ENCODE measurements at regions not wholly inside any gene's neighbourhood (a gene's known extent, or its start where the extent isn't known, plus 50 kb on each side); places are given as distances from the start of the nearest gene placed in this dataset.
A peak's percentile ranks its signal among the peaks of the same experiment; 100 is the strongest.

DNA sequence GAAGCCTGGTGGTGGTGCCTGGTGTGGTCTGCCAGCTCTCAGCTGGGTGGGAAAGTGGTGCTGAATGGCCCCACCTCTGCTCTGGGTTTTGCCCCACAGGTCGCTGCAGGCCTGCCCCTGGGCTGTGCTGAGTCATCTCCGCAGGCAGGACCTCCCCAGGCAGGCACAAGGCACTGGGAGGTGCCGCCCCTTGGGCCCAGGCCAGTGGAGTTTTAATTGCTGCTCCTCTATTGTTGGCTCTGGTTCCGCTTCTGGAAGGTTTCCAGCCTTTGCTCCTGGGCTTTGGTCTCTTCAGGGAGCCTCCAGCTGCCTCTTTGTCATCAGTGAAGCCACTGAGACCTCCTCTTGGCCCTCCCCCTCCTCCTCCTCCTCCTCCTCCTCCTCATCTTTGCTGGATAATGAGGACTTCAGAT lies 180.3 kb upstream of the GRB10 start:
- peak; percentile 33 for DNase-seq

DNA sequence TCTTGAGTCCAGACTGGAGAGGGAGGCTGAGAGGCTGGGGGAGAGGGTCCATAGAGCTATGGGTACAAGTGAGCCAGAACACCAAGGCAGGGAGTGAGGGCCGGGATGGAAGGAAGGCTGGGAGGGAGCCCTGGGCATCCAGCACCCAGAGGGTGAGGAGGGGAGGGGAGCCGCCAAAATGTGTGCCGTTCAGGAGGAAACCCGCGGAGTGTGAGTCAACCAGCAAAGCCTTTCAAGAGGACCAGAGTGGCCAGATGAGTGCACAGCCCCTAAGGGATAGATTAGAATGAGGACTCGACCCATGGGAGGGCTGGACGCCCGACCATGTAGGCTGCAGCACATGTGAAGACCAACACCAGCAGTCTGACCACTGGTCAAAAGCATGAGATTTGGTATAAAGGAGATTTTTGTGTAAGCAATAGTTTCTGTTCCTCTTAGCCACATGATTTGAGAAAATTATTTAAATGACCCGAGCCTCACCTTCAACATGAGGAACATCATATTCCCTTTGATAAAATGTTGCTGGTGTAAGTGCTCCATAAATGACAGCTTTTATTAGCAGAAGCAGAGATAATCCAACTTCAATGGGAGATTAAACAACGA lies 179.7 kb upstream of the GRB10 start:
- no peak for DNase-seq

DNA sequence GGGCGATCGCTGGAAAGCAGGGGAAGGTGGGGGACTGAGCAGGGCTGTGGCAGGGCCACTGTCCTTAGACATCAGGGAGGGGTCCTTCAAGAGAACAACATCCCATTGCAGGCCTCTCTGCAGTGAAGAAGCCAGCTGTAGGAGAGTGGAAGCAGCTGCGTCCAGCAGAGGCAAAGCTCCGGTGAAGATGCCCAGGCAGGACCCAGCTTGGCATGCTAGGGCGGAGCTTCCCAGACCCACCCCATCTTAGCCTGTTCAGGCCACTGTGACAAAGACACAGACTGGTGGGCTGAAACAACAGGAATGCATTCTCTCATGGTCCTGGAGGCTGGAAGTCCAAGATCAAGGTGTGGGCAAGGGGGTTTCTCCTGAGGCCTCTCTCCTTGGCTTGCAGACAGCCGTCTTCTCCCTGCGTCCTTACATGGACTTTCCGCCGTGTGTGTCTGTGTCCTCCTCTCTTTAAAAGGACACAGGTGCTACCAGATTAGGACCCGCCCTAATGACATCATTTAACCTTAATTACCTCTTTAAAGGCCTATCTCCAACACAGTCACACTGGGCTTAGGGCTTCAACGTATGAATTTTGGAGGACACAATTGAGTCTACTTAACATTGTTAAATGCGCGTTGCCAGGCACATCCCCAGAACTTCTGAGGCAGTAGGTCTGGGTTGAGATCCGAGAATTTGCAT lies 178.1 kb upstream of the GRB10 start:
- no peak for DNase-seq

DNA sequence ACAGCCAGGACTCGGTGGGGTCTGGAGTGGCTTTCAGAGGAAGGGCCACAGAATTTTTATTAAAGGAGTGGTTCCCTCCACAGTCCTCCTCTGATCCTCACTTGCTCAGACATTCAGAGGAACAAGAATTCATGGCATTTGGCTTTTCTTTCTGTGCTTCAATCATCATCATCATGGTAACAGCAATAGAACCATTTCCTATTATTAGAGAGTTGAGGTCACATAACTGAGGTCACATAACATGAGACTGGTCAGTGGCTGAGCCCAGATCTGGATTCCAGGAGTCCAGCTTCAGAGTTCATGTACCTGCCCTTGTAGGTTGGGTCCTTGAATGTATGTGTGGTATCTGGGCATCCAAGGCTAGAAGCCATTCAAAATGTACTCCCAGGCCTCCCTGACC lies 177.3 kb upstream of the GRB10 start:
- DNase-seq, result no peak

DNA sequence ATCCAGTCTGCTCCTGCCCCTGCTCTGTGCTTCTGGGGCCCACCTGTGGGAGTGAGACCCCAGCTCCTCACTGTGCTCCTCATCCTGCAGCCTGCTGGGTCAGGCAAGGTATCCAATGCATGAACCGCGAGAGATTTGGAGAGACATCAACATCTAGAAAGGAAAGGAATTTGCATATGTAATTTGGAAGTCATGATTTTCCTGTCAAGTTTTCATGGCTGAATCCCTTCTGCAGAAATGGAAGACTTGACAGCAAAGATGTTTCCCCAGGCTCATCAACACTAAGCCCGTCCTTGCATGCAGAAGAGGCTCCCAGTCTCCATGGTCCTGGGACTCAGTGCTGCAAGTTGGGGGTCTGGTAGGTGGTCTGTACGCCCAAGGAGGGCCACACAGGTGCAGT lies 176.9 kb upstream of the GRB10 start:
- DNase-seq, result no peak

DNA sequence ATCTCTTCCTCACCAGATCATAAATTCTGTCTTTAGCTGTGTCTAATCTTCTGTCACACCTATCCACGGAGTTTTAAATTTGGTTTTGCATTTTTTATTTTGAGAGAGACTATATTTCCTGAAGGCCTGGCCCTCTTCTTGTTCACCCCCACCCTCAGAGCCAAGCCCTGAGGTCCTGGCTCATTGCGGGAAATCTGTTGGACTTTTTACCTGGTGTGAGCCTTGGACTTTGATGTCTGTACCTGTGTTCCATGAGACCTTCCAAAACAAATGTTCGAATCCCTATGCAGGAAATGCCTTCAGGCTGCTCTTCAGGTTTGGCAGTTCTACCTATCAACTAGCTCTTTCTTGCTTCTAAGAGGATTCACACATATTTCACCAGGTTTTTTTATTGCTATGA lies 175.2 kb upstream of the GRB10 start:
- no peak for DNase-seq

DNA sequence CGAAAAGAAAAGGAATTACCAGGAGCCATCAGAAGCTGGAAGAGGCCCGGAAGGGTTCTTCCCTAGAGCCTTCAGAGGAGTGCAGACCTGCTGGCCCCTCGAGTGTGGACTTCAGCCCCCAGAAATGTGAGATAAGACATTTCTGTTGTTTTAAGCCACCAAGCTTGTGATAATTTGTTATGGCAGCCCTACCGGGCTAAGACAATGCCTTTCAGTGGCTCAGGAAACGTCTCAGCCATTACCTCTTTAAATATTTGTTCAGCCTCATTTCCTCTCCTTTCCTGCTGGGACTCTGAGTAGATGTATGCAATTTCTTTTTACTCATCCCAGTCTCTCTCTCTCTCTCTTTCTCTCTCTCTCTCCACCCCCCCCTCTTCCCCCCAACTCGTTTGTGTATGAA lies 174.7 kb upstream of the GRB10 start:
- DNase-seq, result no peak

DNA sequence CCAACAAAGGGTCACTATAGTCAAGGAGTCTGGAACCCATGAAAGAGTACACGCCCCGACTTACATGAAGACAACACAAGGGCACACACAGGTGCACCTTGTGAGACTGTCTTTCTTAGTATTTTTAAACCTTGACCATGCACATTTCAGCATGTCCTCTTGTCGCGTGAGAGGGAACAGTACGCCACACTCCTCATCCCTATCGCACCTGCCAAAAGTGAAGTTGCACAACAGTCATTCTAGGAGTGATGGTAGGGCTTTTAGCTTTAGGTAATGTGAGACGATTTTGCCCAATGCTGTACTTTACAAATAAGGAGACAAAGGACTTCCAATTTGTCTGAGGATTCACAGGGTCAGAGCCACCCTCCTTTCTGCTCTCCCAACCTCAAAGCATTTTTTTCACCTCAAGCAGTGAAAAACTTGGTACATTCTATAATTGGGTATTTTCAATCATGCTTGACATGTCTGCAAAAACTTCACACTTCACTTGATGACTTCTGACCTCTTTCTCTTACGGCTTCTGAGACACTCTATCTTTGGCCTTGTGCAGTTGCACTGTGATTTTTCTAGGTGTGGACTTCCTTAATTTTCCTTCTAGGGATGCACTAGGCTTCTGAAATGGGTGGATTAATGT lies 173.9 kb upstream of the GRB10 start:
- DNase-seq, result no peak

DNA sequence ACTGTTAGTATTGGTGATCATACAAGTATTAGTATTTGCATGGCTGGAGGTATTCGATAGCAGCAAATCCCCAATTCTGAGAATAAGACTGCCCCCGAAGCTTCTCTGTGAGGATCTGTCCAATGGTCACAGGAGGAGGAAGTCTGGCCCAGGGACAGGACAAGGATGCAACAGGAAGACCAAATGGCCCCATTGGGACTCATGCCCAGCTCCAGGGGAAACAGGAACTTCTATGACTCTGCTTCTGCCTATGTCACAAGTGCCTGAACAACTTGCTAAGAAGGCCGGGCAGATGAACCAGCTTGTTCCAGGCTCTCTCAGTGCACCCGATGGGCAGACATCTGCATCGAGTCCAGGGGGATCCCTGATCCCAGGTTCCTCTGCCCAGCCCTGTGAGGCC lies 172.0 kb upstream of the GRB10 start:
- no peak for DNase-seq

DNA sequence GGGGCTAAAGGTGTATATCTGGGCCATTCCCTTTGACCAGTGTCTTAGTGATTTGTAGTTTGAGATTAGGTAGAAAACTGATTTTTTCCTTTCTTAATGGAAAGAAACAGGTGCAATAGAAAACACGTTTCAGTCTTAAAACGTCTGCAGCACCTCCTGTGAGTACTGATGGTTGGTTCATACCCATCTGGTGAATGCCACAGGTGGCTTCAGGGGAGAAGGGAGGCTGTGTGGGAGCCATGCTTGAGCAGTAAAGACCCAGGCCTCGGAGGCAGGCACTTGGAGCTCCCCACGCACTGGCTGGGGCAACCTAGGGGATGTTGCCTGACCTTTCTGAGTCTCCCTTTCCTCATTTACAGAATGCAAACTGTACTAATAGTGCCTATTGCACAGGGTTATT lies 171.5 kb upstream of the GRB10 start:
- no peak for DNase-seq

DNA sequence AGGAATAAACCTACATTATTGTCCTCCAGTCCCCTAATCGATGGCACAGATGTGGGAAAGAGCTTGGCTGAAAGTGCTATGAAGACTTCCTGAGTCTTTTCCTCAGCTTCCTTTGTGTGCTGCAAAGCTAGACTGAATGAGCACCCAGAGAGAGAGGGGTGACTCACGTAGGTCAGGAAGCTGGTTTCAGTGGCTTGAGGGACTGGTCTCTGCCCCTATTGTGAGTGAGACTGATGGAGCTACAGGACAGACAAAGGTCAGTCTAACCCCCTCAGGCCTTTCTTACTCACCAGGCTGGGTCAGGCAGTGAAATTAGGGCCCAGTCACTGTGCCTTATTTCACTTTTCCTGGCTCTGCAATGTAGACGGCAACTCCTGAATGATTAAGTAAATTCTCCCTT lies 171.1 kb upstream of the GRB10 start:
- DNase-seq, result no peak

DNA sequence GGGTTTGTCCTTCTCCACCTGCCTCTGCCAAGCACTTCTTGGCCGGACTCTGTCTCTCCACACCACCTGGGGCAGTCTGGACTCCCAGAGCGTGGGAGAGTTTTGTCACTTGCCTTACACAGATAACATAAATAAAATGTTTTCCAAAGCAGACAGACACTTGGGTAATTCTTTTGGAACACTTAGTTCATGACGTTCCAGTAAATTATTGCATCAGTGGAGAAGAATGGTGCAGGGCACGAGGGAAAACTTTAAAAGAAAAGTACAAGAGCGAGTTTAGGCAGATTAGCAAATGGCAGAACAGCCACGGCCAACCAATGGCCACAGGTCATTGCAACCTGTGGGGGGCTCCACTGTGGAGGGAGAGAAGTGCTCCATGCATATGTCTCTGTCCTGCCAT lies 170.6 kb upstream of the GRB10 start:
- no peak for DNase-seq

DNA sequence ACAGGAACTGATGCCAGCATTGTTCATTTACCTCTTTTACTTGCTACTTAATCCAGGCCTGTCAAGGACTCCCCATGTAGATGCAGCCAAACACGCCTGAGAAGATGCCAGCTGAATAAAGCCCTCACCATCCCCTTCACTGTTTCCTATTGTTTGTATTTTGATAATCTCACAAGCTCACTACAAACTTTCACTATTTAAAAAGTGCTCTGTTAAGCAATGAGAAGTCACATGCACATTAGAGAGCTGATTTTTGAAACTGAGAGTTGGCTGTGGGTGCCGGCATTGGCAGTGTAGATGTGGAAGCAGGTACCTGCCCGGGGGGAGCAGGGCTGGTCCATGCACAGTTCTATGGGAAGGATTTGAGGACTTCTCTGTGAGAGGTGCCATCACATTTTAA lies 169.8 kb upstream of the GRB10 start:
- DNase-seq, result no peak

DNA sequence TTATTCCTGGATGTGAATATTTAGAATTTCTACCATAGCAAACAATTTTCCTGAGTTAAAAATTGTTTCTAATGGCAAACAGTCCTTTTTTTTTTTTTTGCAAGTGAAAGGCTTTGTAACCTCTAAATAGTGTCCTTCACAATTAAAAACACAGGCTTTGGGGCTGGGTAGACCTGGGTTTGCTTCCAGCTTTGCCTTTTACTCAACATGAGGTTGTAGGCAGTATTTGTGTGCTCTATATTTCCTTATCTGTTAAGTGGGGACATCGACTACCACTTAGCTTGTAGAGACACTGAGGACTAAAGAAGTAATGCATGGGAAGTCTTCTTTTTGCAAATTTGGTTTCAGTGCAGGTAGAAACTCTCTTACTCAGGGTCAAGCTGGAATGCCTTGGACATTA lies 169.4 kb upstream of the GRB10 start:
- DNase-seq, result no peak

DNA sequence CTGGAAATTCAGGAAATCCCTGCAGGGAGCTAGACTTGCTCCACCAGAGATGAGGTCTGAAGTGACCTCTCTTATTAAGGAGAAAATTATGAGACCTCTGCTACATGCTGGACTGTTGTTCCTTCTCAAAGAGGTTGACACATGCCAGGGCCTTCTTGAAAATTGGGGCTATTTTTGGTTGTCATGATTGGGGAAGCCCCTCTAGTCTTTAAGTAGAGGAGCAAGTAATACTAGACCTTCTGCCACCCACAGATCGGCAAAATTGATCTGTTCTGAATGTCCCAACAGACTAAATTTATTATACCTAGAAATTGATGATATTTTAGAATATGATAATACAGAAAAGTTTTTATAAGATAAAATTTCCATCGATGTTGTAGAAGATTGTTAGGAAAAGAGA lies 160.8 kb upstream of the GRB10 start:
- DNase-seq, result no peak

DNA sequence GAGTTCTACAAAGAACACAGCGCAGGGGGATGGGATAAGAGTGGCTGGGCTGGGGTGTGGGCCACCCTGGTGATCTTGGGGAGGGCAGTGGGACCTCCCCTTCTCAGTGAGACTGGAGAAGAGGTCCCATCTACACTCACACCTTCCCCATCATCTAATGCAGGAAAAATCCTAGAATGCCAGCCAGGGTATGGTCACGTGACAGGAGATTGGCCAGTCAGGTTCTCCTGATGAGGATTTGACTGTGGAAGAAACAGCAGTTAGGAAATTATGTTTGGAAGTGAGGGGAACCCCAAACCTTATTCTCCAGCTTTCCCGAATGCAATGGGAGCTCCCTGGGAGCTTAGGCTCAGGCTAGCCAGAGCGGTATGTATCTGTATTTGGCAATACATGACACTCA lies 158.8 kb upstream of the GRB10 start:
- DNase-seq, result no peak

DNA sequence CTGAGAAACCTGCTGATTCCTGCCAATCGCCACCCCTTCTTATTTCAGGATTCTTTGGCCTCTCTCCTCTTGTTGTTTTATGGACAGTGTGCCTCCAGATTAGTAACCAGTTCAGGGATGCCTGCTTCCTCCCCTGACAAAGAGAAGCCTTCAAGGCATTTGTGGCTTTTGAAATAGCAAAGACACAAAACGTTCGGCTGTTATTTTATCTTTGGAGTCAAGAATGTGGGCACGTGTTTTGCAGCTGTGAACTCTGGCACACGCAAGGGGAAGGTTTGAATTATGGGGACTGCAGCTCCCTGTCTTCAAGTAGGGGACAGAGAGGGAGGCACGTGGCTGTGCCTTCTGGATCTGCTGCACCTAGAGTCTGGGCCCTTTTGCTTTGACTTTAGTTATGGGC lies 157.9 kb upstream of the GRB10 start:
- DNase-seq, result peak; percentile 1

DNA sequence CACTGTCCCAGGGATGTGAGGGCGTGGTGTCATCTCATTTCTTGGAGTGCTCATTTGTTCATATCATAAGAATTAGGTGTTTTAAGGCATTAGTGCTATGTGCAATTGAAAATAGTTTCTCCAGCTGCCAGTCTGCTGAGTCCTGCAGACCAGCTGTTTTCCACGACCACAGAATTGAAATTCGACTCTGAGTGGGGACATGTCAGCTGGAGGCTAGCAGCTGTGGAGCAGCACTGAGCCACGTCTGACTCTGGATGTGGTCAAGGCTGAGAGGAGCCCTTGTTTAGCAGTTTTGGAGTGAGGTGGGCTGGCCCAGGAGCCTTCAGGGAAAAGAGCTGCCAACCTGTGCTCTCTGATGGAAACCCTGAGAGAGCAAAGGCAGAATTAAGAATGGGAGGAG lies 156.3 kb upstream of the GRB10 start:
- no peak for DNase-seq

DNA sequence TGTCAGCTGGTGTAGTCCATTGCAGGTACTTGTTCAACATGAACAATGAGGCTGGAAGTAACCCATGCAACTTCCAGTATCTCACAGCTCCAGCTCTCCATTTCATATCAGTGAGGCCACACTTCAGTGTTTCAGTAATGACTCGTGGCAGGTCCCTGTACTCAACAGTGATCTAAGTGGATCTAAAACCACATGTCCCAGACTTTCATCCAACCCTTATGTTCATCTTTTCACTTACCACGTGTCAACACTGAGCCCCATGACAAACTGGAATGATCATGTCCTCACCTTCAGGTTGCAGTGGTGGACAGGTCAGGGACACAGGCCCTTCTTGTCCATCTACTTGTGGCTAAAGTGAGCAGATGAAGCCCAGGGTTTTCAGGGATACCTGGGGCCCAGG lies 155.0 kb upstream of the GRB10 start:
- DNase-seq, result no peak

DNA sequence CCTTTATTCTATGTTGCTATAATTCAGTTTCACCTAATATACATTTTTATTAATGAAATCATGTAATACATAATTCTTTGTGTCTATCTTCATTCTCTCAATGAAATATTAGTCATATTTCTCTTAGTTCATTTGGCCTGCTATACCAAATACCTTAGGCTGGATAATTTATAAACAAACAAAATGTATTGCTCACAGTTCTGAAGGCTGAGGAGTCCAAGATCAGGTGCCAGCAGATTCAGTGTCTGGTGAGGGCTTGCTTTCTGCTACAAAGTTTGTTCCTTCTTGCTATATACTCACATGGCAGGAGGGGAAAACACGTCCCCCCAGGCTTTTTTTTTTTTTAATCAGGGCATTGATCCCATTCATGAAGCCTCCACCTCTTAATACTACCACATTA lies 143.4 kb upstream of the GRB10 start:
- no peak for DNase-seq

DNA sequence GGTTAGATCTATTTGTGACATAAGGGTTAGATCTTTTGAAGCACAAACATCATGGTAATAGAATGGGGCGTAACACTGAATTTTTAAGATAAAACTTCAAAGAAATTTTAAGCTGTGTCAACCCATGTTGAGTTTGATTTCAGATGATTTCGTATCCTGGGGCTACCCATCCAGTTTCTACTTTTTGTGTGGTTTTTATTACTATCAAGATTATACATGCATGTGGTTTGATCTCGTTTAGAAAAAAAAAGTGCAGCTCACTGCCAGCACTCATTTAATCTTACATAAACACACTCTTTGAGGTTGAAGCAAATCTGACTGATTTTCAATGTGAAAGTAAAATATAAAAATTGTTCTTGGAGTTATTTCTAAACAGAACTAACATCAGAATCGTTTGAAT lies 140.8 kb upstream of the GRB10 start:
- DNase-seq, result no peak

DNA sequence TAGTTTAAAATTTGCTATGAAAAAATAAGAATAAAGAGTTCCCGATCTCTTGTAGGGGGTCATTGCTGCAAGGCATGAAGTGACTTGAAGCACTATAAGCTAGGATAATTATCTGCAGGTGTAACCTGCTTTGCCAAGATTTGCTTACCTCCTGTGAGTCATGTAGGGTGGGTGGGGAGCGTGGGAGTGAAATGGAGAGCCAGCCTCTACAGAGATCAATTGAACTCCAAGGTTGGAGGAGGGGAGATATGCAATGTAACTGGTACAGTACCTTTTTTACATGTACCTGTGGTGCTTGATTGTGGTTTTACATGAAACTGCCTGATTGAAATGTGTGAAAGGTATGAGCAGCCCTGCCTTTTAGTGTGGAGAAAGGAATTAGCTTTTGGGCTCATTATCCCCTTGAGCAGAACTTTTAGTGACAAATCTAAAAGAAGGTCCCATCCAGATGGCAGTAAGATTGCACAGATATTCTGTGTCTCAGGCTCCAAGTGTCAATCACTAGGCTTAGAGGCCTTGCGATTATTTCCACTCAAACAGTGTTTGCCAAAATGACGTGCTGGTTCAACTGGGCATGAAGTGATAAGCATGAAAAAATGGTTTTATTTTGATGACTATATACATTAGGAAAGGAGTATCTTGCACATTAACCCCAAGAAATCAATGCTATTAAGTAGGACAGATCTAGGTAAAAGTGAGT lies 138.6 kb upstream of the GRB10 start:
- DNase-seq, result no peak

DNA sequence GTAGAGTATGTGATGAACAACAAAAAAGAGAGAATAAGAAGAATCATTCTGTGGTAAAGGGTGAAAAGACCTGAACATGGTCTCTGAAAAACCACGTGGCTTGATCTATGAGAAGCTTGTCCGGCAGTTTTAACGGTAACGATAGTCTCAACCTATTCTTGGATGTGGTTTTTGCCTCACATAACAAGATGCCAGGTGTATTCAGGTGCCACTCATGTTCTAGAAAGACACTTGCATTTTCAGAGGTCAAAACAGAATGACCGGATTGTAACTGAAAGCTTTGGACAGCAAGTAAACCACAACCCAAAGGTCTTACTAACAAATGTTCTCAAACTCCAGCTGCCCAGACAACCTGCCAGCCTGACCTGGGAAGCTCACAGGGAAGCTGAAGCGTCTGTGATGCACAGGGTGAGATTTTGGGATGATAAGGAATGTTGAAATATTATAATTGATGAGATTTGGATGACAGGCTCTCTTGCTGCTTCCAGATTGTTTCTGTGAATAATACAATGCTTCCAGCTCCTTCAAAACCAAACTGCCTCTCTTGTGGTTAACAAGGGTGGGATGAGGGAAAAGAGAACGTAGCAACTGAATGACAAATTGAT lies 137.4 kb upstream of the GRB10 start:
- no peak for DNase-seq

DNA sequence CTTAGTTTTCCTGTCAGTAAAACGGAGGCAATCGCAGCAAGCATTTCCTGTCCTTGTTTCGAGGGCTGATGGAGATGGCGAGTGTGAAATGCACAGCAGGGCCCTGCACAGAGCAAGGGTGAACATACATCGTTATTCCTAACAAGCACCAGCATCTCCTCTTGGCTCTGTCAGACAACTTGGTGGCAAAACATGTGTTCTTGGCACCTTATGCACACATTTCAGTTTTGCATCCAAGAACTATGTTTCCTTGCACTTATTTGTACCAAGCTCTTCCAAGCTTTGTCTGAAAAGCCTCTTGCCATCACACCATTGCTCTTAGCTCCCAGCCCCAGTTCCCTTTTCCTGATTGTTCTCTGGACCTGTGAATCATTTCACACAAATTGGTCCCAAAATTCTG lies 132.9 kb upstream of the GRB10 start:
- no peak for DNase-seq

Data from fibroblast of skin of right biceps (primary cell).